NT2/D1 (cell line): ENCODE measurements at regions not wholly inside any gene's neighbourhood (a gene's known extent, or its start where the extent isn't known, plus 50 kb on each side); places are given as distances from the start of the nearest gene placed in this dataset.

Experiments
- SUZ12 ChIP-seq: IDR thresholded peaks from 2 replicates; pipeline ENCODE4 v1.6.1; 2011; ENCODE audit not compliant: insufficient read length, insufficient read depth; ENCODE audit errors: extremely low read depth
- YY1 ChIP-seq: IDR thresholded peaks from 2 replicates; pipeline ENCODE4 v1.6.1; 2011; ENCODE audit not compliant: insufficient read length, insufficient read depth

DNA sequence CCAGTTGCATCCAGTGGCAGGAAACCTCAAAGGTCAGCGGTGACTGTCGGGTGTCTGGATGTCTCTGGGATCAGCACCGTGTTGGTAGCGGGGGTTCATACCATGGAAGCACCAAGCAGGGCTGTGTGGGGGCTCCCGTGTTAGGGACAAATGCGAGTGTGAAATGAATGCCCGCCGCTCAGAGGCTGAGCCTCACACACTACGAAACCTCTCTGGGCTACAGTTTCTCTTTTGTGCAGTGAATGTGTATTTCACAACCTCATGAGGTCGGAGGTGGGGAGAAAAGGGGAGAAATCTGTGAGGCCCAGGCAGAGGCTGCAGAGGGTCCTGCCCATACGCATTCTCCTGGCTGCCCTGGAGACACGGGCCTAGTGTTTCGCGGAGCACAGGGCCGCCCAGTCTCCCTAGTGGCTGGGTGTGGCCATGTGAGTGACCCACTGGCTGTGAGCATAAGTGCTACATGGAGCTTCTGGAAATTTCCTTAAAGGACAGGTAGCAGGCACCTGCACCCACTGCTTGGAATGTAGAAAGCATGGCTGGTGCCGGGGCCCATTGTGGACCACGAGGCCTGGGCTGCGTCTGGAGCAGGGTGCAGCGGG, 138.0 kb upstream of the GLI2 start:
- TF ChIP-seq SUZ12: no peak
- TF ChIP-seq YY1: no peak
